Breast epithelium (tissue), 4 donors: ENCODE measurements at regions not wholly inside any gene's neighbourhood (a gene's known extent, or its start where the extent isn't known, plus 50 kb on each side); places are given as distances from the start of the nearest gene placed in this dataset.

ENCODE experiments used
- DNase-seq, 2 donors: peaks; one replicate each; pipeline ENCODE4 v3.0.0-alpha.2; 2019; ENCODE audit warnings: low spot score in 2 of 2
- H3K27ac ChIP-seq, 2 donors: fragments of 200-600 bp; sonication (generic) in 1 of 2; one replicate each; pipeline ENCODE4 v1.5.1; 2016 to 2019; ENCODE audit warnings: mild to moderate bottlenecking in 1 of 2
- H3K27me3 ChIP-seq, 2 donors: fragments of 200-600 bp; sonication (generic) in 1 of 2; one replicate each; pipeline versions ENCODE4 v1.5.1 to v1.6.0; 2017 to 2019; ENCODE audit warnings: control low read depth in 1 of 2, mild to moderate bottlenecking in 1 of 2
- H3K36me3 ChIP-seq: fragments of 200-600 bp; one replicate; pipeline ENCODE4 v1.5.1; 2019
- H3K4me1 ChIP-seq, 2 donors: fragments of 200-600 bp; sonication (generic); one replicate each; pipeline ENCODE4 v1.5.1; 2016 to 2019; ENCODE audit warnings: control low read depth in 1 of 2
- H3K4me3 ChIP-seq, 3 donors: fragments of 200-600 bp; sonication (generic); 1 replicate in 2 of 3; 2 replicates in 1 of 3; pipeline ENCODE4 v1.5.1; 2016 to 2019; ENCODE audit warnings: mild to moderate bottlenecking in 3 of 3, moderate library complexity in 2 of 3
- H3K9me3 ChIP-seq, 2 donors: fragments of 200-600 bp; sonication (generic) in 1 of 2; one replicate each; pipeline ENCODE4 v1.5.1; 2016 to 2019; ENCODE audit warnings: control low read depth in 1 of 2
- POLR2A ChIP-seq: fragments of 450-650 bp; IDR thresholded peaks from one replicate; pipeline ENCODE4 v1.6.1; 2016; ENCODE audit warnings: antibody characterized with exemption, mild to moderate bottlenecking, moderate library complexity
- POLR2AphosphoS5 ChIP-seq, 3 donors: sonication (generic); formaldehyde crosslinking; IDR thresholded peaks; one replicate each; pipeline ENCODE4 v1.6.1; 2017; ENCODE audit warnings: antibody characterized with exemption in 3 of 3
- intact Hi-C: fragments of 100-400 bp; cut with DNase I; formaldehyde crosslinking; loops from one replicate; pipeline ENCODE4 v1.15.1; 2023; ENCODE audit warnings: low total_unique reads
- TF ChIP-seq, protein P1 (sequence below), 3 donors: fragments of 450-650 bp; IDR thresholded peaks; one replicate each; pipeline ENCODE4 v1.5.1; 2016 to 2017; ENCODE audit warnings: antibody characterized with exemption in 3 of 3, mild to moderate bottlenecking in 3 of 3, moderate library complexity in 3 of 3

DNA sequence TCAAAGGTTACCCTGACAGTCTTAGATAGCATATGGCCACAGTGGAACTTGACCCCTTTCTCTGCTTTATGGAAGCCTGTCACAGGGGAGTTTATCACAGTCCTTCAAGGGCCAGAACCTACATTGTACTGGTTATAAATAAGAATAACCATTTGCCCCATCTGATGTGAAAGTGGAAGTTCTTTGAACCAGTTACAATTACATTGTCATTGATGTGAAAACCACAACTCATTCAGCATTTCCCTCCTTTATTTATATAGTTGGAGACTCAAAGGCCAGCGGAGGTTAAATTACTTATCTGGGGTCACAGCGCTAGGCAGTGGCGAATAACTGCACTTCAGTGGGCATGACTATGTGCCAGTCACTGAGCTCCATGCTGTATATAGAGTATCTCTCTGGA is 60.5 kb upstream of the TBC1D5 start:
- H3K9me3 ChIP-seq: no peaks in the 10 kb centered on the region
- H3K4me3 ChIP-seq: no peak overlapping the region
- H3K36me3 ChIP-seq: no peaks in the 10 kb centered on the region
- H3K27ac ChIP-seq: no peak overlapping the region
- H3K4me1 ChIP-seq: no peaks in the 10 kb centered on the region
- TF ChIP-seq POLR2A (no peak), POLR2AphosphoS5 (IDR thresholded peaks at IDR 0.05) (no peak)
- TF ChIP-seq, protein P1, sequence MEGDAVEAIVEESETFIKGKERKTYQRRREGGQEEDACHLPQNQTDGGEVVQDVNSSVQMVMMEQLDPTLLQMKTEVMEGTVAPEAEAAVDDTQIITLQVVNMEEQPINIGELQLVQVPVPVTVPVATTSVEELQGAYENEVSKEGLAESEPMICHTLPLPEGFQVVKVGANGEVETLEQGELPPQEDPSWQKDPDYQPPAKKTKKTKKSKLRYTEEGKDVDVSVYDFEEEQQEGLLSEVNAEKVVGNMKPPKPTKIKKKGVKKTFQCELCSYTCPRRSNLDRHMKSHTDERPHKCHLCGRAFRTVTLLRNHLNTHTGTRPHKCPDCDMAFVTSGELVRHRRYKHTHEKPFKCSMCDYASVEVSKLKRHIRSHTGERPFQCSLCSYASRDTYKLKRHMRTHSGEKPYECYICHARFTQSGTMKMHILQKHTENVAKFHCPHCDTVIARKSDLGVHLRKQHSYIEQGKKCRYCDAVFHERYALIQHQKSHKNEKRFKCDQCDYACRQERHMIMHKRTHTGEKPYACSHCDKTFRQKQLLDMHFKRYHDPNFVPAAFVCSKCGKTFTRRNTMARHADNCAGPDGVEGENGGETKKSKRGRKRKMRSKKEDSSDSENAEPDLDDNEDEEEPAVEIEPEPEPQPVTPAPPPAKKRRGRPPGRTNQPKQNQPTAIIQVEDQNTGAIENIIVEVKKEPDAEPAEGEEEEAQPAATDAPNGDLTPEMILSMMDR (IDR thresholded peaks at IDR 0.05): no peak
- intact Hi-C loops: no loop called here
- H3K27me3 ChIP-seq: no peaks in the 10 kb centered on the region
- no peak for DNase-seq

DNA sequence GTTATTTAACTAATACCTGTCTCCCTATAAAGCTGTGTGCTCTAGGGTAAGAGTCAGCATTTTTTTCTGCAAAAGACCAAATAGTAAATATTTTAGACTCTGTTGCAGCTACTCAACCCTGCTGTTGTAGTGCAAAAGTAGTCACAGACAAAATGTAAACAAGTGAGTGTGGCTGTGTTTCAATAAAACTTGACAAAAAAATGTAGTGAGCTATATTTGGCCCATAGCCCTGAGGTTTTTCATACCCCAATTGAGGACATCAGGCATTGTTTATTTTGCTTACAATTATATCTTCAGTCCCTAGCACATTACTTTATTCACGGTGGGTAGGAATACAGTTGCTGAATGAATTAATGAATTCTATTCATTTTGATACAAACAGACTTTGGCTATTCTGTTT is 58.7 kb upstream of the TBC1D5 start:
- Histone ChIP-seq H3K36me3 (no peaks in the 10 kb centered on the region), H3K4me1 (no peaks in the 10 kb centered on the region), H3K27me3 (no peaks in the 10 kb centered on the region), H3K9me3 (no peaks in the 10 kb centered on the region), H3K27ac (no peak overlapping the region), H3K4me3 (no peak overlapping the region)
- DNase-seq: no peak
- intact Hi-C loops: no loop called here
- TF ChIP-seq POLR2AphosphoS5 (IDR thresholded peaks at IDR 0.05) (no peak), POLR2A (no peak)
- TF ChIP-seq, protein P1 (IDR thresholded peaks at IDR 0.05): no peak

DNA sequence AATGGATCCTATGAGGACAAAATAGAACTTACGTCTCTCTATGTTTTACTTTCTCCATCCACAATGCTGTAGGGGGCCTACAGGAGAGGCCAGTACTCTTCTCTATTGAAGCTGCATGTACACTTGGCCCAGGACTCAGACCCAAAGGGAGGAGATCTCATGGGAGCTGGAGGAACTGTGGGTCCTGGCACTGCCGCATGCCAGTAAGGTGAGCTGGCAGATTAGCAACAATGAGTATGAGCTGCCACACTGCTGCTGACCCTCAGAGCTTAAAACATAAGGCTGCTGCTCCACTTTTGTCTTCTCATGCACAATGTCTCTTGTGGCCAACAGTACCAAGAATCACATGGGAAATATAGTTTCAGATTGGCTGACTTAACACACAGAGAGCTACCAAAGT is 57.8 kb upstream of the TBC1D5 start:
- no peaks in the 10 kb centered on the region for H3K27me3 ChIP-seq
- intact Hi-C loops: no loop called here
- no peaks in the 10 kb centered on the region for H3K9me3 ChIP-seq
- H3K4me3 ChIP-seq: no peak overlapping the region
- DNase-seq: no peak
- no peaks in the 10 kb centered on the region for H3K4me1 ChIP-seq
- H3K36me3 ChIP-seq: no peaks in the 10 kb centered on the region
- no peak overlapping the region for H3K27ac ChIP-seq
- no peak for TF ChIP-seq POLR2A
- no peak for TF ChIP-seq POLR2AphosphoS5 (IDR thresholded peaks at IDR 0.05)
- TF ChIP-seq, protein P1 (IDR thresholded peaks at IDR 0.05): no peak

DNA sequence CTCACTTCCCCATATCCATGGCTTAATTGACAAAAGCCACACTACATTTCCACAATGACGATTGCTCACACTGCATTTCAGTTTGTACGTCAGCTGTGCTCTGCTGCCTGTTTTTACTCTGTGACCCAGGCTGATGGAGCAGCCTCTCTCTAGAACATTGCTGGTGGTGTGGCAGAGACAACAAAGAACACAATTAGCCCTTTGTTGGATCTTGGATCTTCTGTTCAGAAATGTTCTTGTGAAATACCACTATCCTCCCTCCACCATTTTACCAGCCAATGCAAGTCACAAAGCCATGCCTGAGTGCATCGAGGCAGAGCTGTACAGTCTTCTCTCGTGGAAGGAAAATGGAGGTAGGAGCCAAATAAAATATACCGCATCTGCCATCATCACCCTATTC is 56.9 kb upstream of the TBC1D5 start:
- DNase-seq: no peak
- TF ChIP-seq POLR2AphosphoS5 (IDR thresholded peaks at IDR 0.05): no peak
- TF ChIP-seq, protein P1 (IDR thresholded peaks at IDR 0.05): no peak
- no peak for TF ChIP-seq POLR2A
- H3K9me3 ChIP-seq: no peaks in the 10 kb centered on the region
- H3K27me3 ChIP-seq: no peaks in the 10 kb centered on the region
- no peak overlapping the region for H3K27ac ChIP-seq
- no peaks in the 10 kb centered on the region for H3K36me3 ChIP-seq
- no peak overlapping the region for H3K4me3 ChIP-seq
- intact Hi-C loops: no loop called here
- no peaks in the 10 kb centered on the region for H3K4me1 ChIP-seq

DNA sequence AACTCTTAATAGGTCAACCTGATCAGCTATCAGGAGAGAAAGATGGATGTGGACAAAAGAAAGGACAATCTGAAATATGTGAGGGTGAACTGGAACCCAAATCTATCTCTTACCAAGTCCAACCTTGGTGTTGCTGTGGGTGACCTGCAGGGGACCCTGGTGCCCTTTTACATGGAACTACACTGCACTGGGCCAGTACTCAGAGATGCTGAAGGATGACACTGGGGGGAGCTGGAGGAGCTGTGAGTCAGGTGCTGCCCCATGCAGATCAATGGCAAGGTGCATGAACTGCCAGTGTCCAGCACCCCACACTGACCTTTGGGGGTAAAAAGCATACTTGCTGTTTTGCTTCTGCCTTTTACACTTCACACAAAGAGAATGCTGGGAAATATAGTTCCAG is 55.6 kb upstream of the TBC1D5 start:
- no peak for DNase-seq
- intact Hi-C loops: no loop called here
- TF ChIP-seq POLR2A: no peak
- TF ChIP-seq POLR2AphosphoS5 (IDR thresholded peaks at IDR 0.05): no peak
- TF ChIP-seq, protein P1 (IDR thresholded peaks at IDR 0.05): no peak
- Histone ChIP-seq H3K9me3 (no peaks in the 10 kb centered on the region), H3K4me3 (no peak overlapping the region), H3K4me1 (no peaks in the 10 kb centered on the region), H3K36me3 (no peaks in the 10 kb centered on the region), H3K27ac (no peak overlapping the region), H3K27me3 (no peaks in the 10 kb centered on the region)
